BLaER1 treated with 17β-estradiol and CSF1 and Interleukin-3, amounts not matched to agents 10 nM and 100 nM (cell line): ENCODE measurements at regions not wholly inside any gene's neighbourhood (a gene's known extent, or its start where the extent isn't known, plus 50 kb on each side); places are given as distances from the start of the nearest gene placed in this dataset.
A peak's percentile ranks its signal among the peaks of the same experiment; 100 is the strongest.
"Not testable (repeated sequence)": the region's sequence is repeated elsewhere in the genome, so short reads cannot be mapped to it uniquely, and the experiment has no call there.

Source experiments
- H3K27ac ChIP-seq, 11 experiments: shearing (Covaris generic); formaldehyde crosslinking; 2 replicates each; pipeline ENCODE4 v1.8.1; 2022
- H3K27me3 ChIP-seq, 11 experiments: shearing (Covaris generic); formaldehyde crosslinking; 2 replicates each; pipeline ENCODE4 v1.8.1; 2022
- H3K36me3 ChIP-seq, 11 experiments: shearing (Covaris generic); formaldehyde crosslinking; 2 replicates each; pipeline ENCODE4 v1.8.1; 2022
- H3K4me1 ChIP-seq, 10 experiments: shearing (Covaris generic); formaldehyde crosslinking; 2 replicates each; pipeline ENCODE4 v1.8.1; 2022
- H3K4me2 ChIP-seq, 11 experiments: shearing (Covaris generic); formaldehyde crosslinking; 2 replicates each; pipeline ENCODE4 v1.8.1; 2022
- H3K4me3 ChIP-seq, 10 experiments: shearing (Covaris generic); formaldehyde crosslinking; 2 replicates each; pipeline ENCODE4 v1.8.1; 2022
- H3K9ac ChIP-seq, 11 experiments: shearing (Covaris generic); formaldehyde crosslinking; 2 replicates each; pipeline ENCODE4 v1.8.1; 2022
- H3K9me3 ChIP-seq, 11 experiments: shearing (Covaris generic); formaldehyde crosslinking; replicated peaks in 1 of 11; 2 replicates each; pipeline ENCODE4 v1.8.1; 2022
- H4K20me1 ChIP-seq, 11 experiments: shearing (Covaris generic); formaldehyde crosslinking; 2 replicates each; pipeline ENCODE4 v1.8.1; 2022
- Cebpa-rat ChIP-seq, 11 experiments: shearing (Covaris generic); IDR thresholded peaks; 2 replicates each; pipeline ENCODE4 v1.8.1; 2022

DNA sequence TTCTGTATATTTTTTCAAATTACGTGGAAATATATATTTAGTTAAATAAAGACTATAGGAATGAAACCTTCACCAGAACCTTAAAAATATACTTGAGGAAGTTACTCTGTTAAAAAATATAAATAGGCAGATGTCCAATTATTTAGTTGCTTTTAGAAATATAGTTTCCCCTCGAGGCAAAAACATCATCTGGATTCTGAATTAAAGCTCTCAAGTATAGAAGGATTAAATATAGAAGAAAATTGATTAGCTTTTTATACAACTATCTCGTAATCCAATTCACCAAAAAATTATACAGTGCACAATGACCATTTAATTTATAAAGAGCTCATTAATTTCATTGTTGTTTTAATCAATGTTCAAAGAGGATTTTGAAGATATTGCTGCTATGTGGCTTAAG, 601.4 kb downstream of the GABRG2 start:
- no peak overlapping the region for H3K4me3 ChIP-seq
- no peaks in the 10 kb centered on the region for H4K20me1 ChIP-seq
- no peak for TF ChIP-seq Cebpa-rat (IDR thresholded peaks at IDR 0.05)
- H3K4me2 ChIP-seq = no peak overlapping the region
- H3K9me3 ChIP-seq = no peaks in the 10 kb centered on the region
- no peak overlapping the region for H3K9ac ChIP-seq
- no peaks in the 10 kb centered on the region for H3K36me3 ChIP-seq
- H3K27ac ChIP-seq = no peak overlapping the region
- H3K4me1 ChIP-seq = no peaks in the 10 kb centered on the region
- no peaks in the 10 kb centered on the region for H3K27me3 ChIP-seq

DNA sequence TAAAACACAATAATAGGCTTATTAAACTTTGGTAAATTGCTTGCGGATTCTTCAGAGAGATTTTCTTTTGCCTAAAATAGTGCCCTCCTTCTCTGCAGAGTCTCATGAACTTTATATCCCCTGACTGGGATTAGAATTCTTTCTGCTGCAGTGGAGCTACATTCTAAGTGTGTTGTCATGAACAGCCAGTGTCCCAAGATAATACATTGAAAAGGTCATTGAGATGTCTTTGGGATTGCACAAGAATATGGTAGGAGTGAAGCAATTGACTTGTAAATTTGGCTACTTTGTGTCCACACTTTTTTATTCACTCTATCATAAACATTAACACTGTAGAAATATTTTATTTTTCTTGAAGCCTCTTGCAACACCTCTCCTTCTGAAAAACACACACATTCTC, 604.5 kb downstream of the GABRG2 start:
- H3K27me3 ChIP-seq = no peaks in the 10 kb centered on the region
- no peak overlapping the region for H3K9ac ChIP-seq
- H3K36me3 ChIP-seq = no peaks in the 10 kb centered on the region
- H3K4me2 ChIP-seq = no peak overlapping the region
- H3K27ac ChIP-seq = no peak overlapping the region
- no peaks in the 10 kb centered on the region for H3K4me1 ChIP-seq
- no peaks in the 10 kb centered on the region for H3K9me3 ChIP-seq
- H4K20me1 ChIP-seq = no peaks in the 10 kb centered on the region
- no peak overlapping the region for H3K4me3 ChIP-seq
- no peak for TF ChIP-seq Cebpa-rat (IDR thresholded peaks at IDR 0.05)

GRCh38 chr5:162683284-162683683, 615.7 kb downstream of the GABRG2 start:
- H4K20me1 ChIP-seq = no peaks in the 10 kb centered on the region
- no peaks in the 10 kb centered on the region for H3K27me3 ChIP-seq
- no peak overlapping the region for H3K9ac ChIP-seq
- H3K36me3 ChIP-seq = no peaks in the 10 kb centered on the region
- no peaks in the 10 kb centered on the region for H3K9me3 ChIP-seq
- peak overlapping the region in 2 of 11 experiments; percentile 28 to 31; a peak in 2 of 22 replicates for H3K27ac ChIP-seq
- H3K4me3 ChIP-seq = no peak overlapping the region
- peaks cover 0 to 15% (median 0%) of the 10 kb centered on the region in 10 experiments; a peak in 5 of 20 replicates for H3K4me1 ChIP-seq
- H3K4me2 ChIP-seq = peak overlapping the region in 3 of 11 experiments; percentile 1 to 58 (median 39); a peak in 5 of 22 replicates
- TF ChIP-seq Cebpa-rat (IDR thresholded peaks at IDR 0.05) = no peak

GRCh38 chr5:162684145-162684544, 616.6 kb downstream of the GABRG2 start:
- Histone ChIP-seq H3K9ac (no peak overlapping the region), H3K36me3 (no peaks in the 10 kb centered on the region), H3K4me2 (peak overlapping the region in 1 of 11 experiments; percentile 39; a peak in 1 of 22 replicates), H3K9me3 (no peaks in the 10 kb centered on the region), H3K27ac (no peak overlapping the region), H4K20me1 (no peaks in the 10 kb centered on the region), H3K4me3 (no peak overlapping the region), H3K27me3 (no peaks in the 10 kb centered on the region), H3K4me1 (peaks cover 0 to 15% (median 0%) of the 10 kb centered on the region in 10 experiments; a peak in 5 of 20 replicates)
- TF ChIP-seq Cebpa-rat (IDR thresholded peaks at IDR 0.05) = no peak

DNA sequence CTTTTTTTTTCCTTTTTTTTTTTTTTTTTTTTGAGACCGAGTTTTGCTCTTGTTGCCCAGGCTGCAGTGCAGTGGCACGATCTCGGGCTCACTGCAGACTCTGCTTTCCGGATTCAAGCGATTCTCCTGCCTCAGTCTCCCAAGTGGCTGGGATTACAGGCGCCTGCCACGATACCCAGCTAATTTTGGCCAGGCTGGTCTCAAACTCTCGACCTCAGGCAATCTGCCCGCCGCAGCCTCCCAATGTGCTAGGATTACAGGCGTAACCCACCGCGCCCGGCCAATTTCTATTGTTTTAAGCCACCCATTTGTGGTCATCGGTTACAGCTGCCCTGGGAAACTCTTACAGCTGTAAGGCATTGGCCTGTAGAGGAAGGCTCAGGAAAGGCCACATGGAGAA, 617.7 kb downstream of the GABRG2 start:
- H3K27ac ChIP-seq = no peak overlapping the region
- no peaks in the 10 kb centered on the region for H3K27me3 ChIP-seq

DNA sequence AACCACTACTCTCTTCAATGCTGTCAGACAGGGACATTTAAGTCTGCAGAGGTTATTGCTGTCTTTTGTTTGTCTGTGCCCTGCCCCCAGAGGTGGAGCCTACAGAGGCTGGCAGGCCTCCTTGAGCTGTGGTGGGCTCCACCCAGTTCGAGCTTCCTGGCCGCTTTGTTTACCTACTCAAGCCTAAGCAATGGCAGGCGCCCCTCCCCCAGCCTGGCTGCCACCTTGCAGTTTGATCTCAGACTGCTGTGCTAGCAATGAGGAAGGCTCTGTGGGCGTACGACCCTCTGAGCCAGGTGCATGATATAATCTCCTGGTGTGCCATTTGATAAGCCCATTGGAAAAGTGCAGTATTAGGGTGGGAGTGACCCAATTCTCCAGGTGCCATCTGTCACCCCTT, 628.7 kb downstream of the GABRG2 start:
- not testable (repeated sequence) for H3K4me3 ChIP-seq, H3K4me2 ChIP-seq, H3K27ac ChIP-seq, H3K9ac ChIP-seq, H3K27me3 ChIP-seq, H3K4me1 ChIP-seq, H3K36me3 ChIP-seq, H4K20me1 ChIP-seq
- peaks cover 14 to 21% (median 19%) of the 10 kb centered on the region in 11 experiments for H3K9me3 ChIP-seq

More for the DNA sequence above, 617.7 kb downstream of the GABRG2 start:
- no peak for TF ChIP-seq Cebpa-rat (IDR thresholded peaks at IDR 0.05)
- no peak overlapping the region for H3K9ac ChIP-seq
- no peaks in the 10 kb centered on the region for H4K20me1 ChIP-seq
- no peaks in the 10 kb centered on the region for H3K9me3 ChIP-seq
- peaks cover 0 to 15% (median 0%) of the 10 kb centered on the region in 10 experiments; a peak in 5 of 20 replicates for H3K4me1 ChIP-seq
- no peak overlapping the region for H3K4me3 ChIP-seq
- H3K4me2 ChIP-seq = no peak overlapping the region
- no peaks in the 10 kb centered on the region for H3K36me3 ChIP-seq

GRCh38 chr5:162699361-162699760, 631.8 kb downstream of the GABRG2 start:
- TF ChIP-seq Cebpa-rat (IDR thresholded peaks at IDR 0.05) = no peak
- Histone ChIP-seq H3K36me3 (no peaks in the 10 kb centered on the region), H3K9me3 (peaks cover 14 to 21% (median 19%) of the 10 kb centered on the region in 11 experiments), H3K4me2 (no peak overlapping the region), H3K4me1 (no peaks in the 10 kb centered on the region), H4K20me1 (no peaks in the 10 kb centered on the region), H3K4me3 (no peak overlapping the region), H3K27ac (no peak overlapping the region), H3K9ac (no peak overlapping the region), H3K27me3 (no peaks in the 10 kb centered on the region)

DNA sequence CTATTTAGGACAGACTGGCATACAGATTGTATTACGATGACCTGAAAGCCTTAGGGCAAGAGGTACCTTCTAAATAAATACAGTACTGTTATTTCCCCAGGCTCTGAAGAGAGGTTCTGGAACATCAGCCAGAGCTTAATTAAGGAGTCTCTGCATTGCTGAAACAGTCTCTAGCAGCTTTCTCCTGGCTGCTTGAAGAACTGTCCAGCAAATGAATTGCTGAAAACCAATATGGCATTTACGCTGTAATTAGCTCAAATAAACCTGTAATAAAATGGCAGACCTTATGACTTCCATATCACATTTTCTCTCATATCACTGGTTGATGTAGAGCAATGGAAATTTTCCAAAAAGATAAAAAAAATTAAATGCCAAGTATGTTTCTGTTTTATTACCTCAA, 636.3 kb downstream of the GABRG2 start:
- Histone ChIP-seq H3K4me2 (no peak overlapping the region), H3K27ac (no peak overlapping the region), H3K9ac (no peak overlapping the region), H3K4me1 (no peaks in the 10 kb centered on the region), H3K9me3 (no peaks in the 10 kb centered on the region), H3K27me3 (no peaks in the 10 kb centered on the region), H3K36me3 (no peaks in the 10 kb centered on the region), H3K4me3 (no peak overlapping the region), H4K20me1 (no peaks in the 10 kb centered on the region)
- no peak for TF ChIP-seq Cebpa-rat (IDR thresholded peaks at IDR 0.05)

DNA sequence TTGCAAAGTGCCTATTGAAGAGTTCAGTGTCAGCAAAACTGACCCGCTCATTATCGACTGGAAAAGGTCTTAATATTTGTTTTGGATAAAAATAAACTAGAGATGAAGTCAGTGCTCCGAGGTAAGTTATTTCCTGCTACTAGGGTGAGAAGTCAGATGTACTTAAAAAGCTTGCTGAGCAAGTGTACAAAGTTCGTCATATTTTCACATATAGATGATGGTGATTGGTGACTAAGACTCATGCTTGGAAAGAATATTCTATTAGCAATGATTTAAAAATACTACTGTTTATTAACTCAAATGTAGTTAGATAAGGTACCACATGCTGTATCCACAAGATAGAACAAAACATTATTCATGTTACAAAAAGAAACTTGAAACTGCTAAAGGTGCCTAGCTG, 643.7 kb downstream of the GABRG2 start:
- no peaks in the 10 kb centered on the region for H3K4me1 ChIP-seq
- no peak for TF ChIP-seq Cebpa-rat (IDR thresholded peaks at IDR 0.05)
- H3K9me3 ChIP-seq = no peaks in the 10 kb centered on the region
- H4K20me1 ChIP-seq = no peaks in the 10 kb centered on the region
- H3K4me2 ChIP-seq = no peak overlapping the region
- H3K4me3 ChIP-seq = no peak overlapping the region
- H3K27ac ChIP-seq = no peak overlapping the region
- no peak overlapping the region for H3K9ac ChIP-seq
- no peaks in the 10 kb centered on the region for H3K27me3 ChIP-seq
- H3K36me3 ChIP-seq = no peaks in the 10 kb centered on the region

DNA sequence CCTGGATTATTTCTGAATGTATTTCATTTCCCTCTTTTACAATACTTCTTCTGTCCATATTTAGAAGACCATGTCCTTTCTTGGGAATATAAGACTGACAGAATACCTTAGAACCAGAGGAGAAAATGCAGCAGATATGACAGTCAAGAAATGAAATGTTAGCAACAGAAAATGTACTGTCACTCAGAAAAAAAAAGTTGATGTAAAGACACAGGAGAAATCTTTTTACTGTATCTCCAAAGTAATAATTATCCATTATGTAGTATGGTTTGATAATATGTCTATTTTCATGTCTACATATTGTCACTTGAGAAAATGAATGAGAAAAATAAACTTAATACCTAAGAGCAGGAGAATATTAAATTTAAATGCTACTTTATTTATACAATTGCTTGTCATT, 652.1 kb downstream of the GABRG2 start:
- Histone ChIP-seq H4K20me1 (no peaks in the 10 kb centered on the region), H3K9me3 (peaks cover 12 to 18% (median 16%) of the 10 kb centered on the region in 11 experiments; a peak in 21 of 22 replicates), H3K27me3 (no peaks in the 10 kb centered on the region), H3K27ac (no peak overlapping the region), H3K4me3 (no peak overlapping the region), H3K36me3 (no peaks in the 10 kb centered on the region), H3K4me2 (no peak overlapping the region), H3K4me1 (no peaks in the 10 kb centered on the region), H3K9ac (no peak overlapping the region)
- no peak for TF ChIP-seq Cebpa-rat (IDR thresholded peaks at IDR 0.05)
